Panc1 (cell line): ENCODE measurements at regions not wholly inside any gene's neighbourhood (a gene's known extent, or its start where the extent isn't known, plus 50 kb on each side); places are given as distances from the start of the nearest gene placed in this dataset.

ENCODE experiments used
- ATAC-seq: fragments of 200-7000 bp; cut with Tn5 transposase; 2 replicates; pipeline ENCODE4 v1.9.1; 2020; ENCODE audit warnings: mild to moderate bottlenecking, moderate library complexity
- BruUV-seq: library from RNA; stranded (reverse); fragments of 400-500 nt; replicated peaks from 2 replicates; lab custom pipeline; 2021; lab: Mats Ljungman, UMichigan
- CTCF ChIA-PET: fragments of 300-600 bp; sonication (Branson Sonifier 250); formaldehyde crosslinking; loops from one replicate; lab custom pipeline; 2022; ENCODE audit warnings: antibody characterized with exemption; lab: Charles Lee
- POLR2A ChIA-PET: fragments of 300-600 bp; sonication (Branson Sonifier 250); formaldehyde crosslinking; loops from one replicate; lab custom pipeline; 2022; ENCODE audit warnings: antibody characterized with exemption; lab: Charles Lee
- DNase-seq: peaks from one replicate; pipeline ENCODE4 v3.0.0-alpha.2; 2010; ENCODE audit warnings: low read depth, low spot score
- H3K27ac ChIP-seq: 2 replicates; pipeline ENCODE4 v1.5.1; 2011; ENCODE audit warnings: mild to moderate bottlenecking, low read length, inconsistent platforms
- H3K27me3 ChIP-seq: fragments of 200-500 bp; sonication (Bioruptor generic); 2 replicates; pipeline ENCODE4 v1.6.0; 2014; ENCODE audit warnings: low read length, inconsistent platforms; ENCODE audit not compliant: control insufficient read depth, insufficient read depth
- H3K36me3 ChIP-seq: fragments of 200-500 bp; sonication (Bioruptor generic); 2 replicates; pipeline ENCODE4 v1.5.1; 2014; ENCODE audit warnings: inconsistent platforms, mild to moderate bottlenecking, low read length, moderate library complexity; ENCODE audit not compliant: control insufficient read depth, insufficient read depth
- H3K4me1 ChIP-seq: 2 replicates; pipeline ENCODE4 v1.5.1; 2011; ENCODE audit warnings: inconsistent platforms, mild to moderate bottlenecking, low read length, moderate library complexity; ENCODE audit not compliant: control insufficient read depth, insufficient read depth
- H3K4me3 ChIP-seq, 2 experiments: 2 replicates each; pipeline ENCODE4 v1.5.1; 2011 to 2012; ENCODE audit warnings: low read depth in 2 of 2, low read length in 2 of 2, mild to moderate bottlenecking in 2 of 2, inconsistent platforms in 1 of 2, moderate library complexity in 1 of 2
- H3K9me3 ChIP-seq: fragments of 200-500 bp; sonication (Bioruptor generic); 2 replicates; pipeline ENCODE4 v1.5.1; 2014; ENCODE audit warnings: low read depth, mild to moderate bottlenecking, inconsistent platforms, low read length, moderate library complexity; ENCODE audit not compliant: control insufficient read depth, insufficient read depth
- POLR2AphosphoS5 ChIP-seq: IDR thresholded peaks from 2 replicates; pipeline ENCODE4 v1.6.1; 2012; ENCODE audit warnings: mild to moderate bottlenecking, low read depth, low read length, moderate library complexity
- REST ChIP-seq, 2 experiments: IDR thresholded peaks; 2 replicates each; pipeline ENCODE4 v1.6.1; 2011 to 2012; ENCODE audit warnings: low read depth in 2 of 2, control low read depth in 1 of 2, low read length in 1 of 2, mild to moderate bottlenecking in 1 of 2, moderate library complexity in 1 of 2; ENCODE audit not compliant: insufficient read depth in 1 of 2
- SIN3A ChIP-seq: IDR thresholded peaks from 2 replicates; pipeline ENCODE4 v1.6.1; 2012; ENCODE audit warnings: low read depth, mild to moderate bottlenecking, low read length, moderate library complexity, borderline replicate concordance; ENCODE audit not compliant: insufficient read depth
- TCF7L2 ChIP-seq: IDR thresholded peaks from 2 replicates; pipeline ENCODE4 v1.6.1; 2011; ENCODE audit warnings: mild to moderate bottlenecking, low read depth, low read length, inconsistent platforms
- in situ Hi-C: cut with HindIII; loops from 2 replicates; pipeline ENCODE4 v1.10.0; 2016; ENCODE audit warnings: low sequenced_read_pairs, low pct_unique_long_range_greater_than_20kb
- intact Hi-C: fragments of 100-400 bp; cut with micrococcal nuclease; formaldehyde crosslinking; loops from one replicate; pipeline ENCODE4 v1.10.0; 2022; ENCODE audit not compliant: unreplicated experiment
- TF ChIP-seq, protein P1 (sequence below): fragments of 450-650 bp; IDR thresholded peaks from 2 replicates; pipeline ENCODE4 v1.5.1; 2017; ENCODE audit warnings: mild to moderate bottlenecking

GRCh38 chr16:13392341-13392740 is 490.9 kb downstream of the SHISA9 start:
- Histone ChIP-seq H3K4me3 (no peak overlapping the region), H3K27me3 (no peaks in the 10 kb centered on the region), H3K36me3 (no peaks in the 10 kb centered on the region), H3K9me3 (no peaks in the 10 kb centered on the region), H3K4me1 (no peaks in the 10 kb centered on the region), H3K27ac (no peak overlapping the region)
- intact Hi-C loops = no loop called here
- CTCF ChIA-PET = no interaction called here
- POLR2A ChIA-PET = no interaction called here
- no TSS peak for BruUV-seq
- in situ Hi-C loops = no loop called here
- ATAC-seq (no peak), DNase-seq (no peak)
- TF ChIP-seq REST (IDR thresholded peaks at IDR 0.05; ENCODE audit: insufficient read depth in 1 of 2, low read depth in 2 of 2, low read length in 1 of 2) (no peak), POLR2AphosphoS5 (no peak), TCF7L2 (no peak), SIN3A (no peak)
- TF ChIP-seq, protein P1, sequence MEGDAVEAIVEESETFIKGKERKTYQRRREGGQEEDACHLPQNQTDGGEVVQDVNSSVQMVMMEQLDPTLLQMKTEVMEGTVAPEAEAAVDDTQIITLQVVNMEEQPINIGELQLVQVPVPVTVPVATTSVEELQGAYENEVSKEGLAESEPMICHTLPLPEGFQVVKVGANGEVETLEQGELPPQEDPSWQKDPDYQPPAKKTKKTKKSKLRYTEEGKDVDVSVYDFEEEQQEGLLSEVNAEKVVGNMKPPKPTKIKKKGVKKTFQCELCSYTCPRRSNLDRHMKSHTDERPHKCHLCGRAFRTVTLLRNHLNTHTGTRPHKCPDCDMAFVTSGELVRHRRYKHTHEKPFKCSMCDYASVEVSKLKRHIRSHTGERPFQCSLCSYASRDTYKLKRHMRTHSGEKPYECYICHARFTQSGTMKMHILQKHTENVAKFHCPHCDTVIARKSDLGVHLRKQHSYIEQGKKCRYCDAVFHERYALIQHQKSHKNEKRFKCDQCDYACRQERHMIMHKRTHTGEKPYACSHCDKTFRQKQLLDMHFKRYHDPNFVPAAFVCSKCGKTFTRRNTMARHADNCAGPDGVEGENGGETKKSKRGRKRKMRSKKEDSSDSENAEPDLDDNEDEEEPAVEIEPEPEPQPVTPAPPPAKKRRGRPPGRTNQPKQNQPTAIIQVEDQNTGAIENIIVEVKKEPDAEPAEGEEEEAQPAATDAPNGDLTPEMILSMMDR = no peak

DNA sequence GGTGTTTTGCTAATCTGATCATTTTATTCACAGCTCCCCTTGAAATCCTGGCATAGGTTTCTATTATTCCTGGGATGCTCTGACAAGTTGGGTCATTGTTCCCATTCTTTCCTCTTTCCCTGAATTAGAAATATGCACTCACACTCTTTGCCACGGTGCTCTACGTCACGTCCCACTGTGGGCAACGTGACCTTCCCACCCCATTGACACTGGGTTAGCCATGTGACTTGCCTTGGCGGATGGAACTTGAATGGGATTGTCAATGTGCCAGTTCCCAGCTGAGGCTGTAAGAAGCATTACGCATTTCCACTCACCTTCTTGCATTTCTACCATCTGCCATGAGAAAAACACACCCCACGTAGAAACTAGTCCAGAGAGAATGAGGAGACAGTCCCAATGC is 492.4 kb downstream of the SHISA9 start:
- POLR2A ChIA-PET = no interaction called here
- CTCF ChIA-PET = no interaction called here
- Histone ChIP-seq H3K36me3 (no peaks in the 10 kb centered on the region), H3K9me3 (no peaks in the 10 kb centered on the region), H3K4me3 (no peak overlapping the region), H3K27ac (no peak overlapping the region), H3K4me1 (no peaks in the 10 kb centered on the region), H3K27me3 (no peaks in the 10 kb centered on the region)
- intact Hi-C loops (no loop called here), in situ Hi-C loops (no loop called here)
- no peak for TF ChIP-seq TCF7L2
- TF ChIP-seq, protein P1 = no peak
- TF ChIP-seq POLR2AphosphoS5 = no peak
- TF ChIP-seq REST (IDR thresholded peaks at IDR 0.05; ENCODE audit: insufficient read depth in 1 of 2, low read depth in 2 of 2, low read length in 1 of 2) = no peak
- TF ChIP-seq SIN3A = no peak
- ATAC-seq (no peak), DNase-seq (no peak)
- BruUV-seq = no TSS peak
